Mesenchymal stem cell (in vitro differentiated cells and primary cell): ENCODE measurements at regions not wholly inside any gene's neighbourhood (a gene's known extent, or its start where the extent isn't known, plus 50 kb on each side); places are given as distances from the start of the nearest gene placed in this dataset.
A peak's percentile ranks its signal among the peaks of the same experiment; 100 is the strongest.

Experiments
- DNase-seq: peaks from one replicate; pipeline ENCODE4 v3.0.0-alpha.2; 2013
- H2AFZ ChIP-seq: one replicate; pipeline ENCODE4 v1.6.1; 2013; ENCODE audit warnings: low read depth, mild to moderate bottlenecking, control low read depth, inconsistent platforms, low read length, moderate library complexity
- H2AK5ac ChIP-seq: 2 replicates; pipeline ENCODE4 v1.6.1; 2013; ENCODE audit warnings: low read length, moderate library complexity, mild to moderate bottlenecking, inconsistent platforms; ENCODE audit not compliant: severe bottlenecking
- H2BK120ac ChIP-seq: one replicate; pipeline ENCODE4 v1.6.1; 2013; ENCODE audit warnings: low read depth, mild to moderate bottlenecking, inconsistent platforms, low read length, moderate library complexity
- H2BK12ac ChIP-seq, 2 experiments: one replicate each; pipeline ENCODE4 v1.6.1; 2013; ENCODE audit warnings: inconsistent platforms in 2 of 2, low read length in 2 of 2, mild to moderate bottlenecking in 2 of 2, moderate library complexity in 2 of 2, control low read depth in 1 of 2
- H2BK15ac ChIP-seq: one replicate; pipeline ENCODE4 v1.6.1; 2013; ENCODE audit warnings: mild to moderate bottlenecking, low read depth, inconsistent platforms; ENCODE audit not compliant: poor library complexity, severe bottlenecking
- H2BK5ac ChIP-seq: 2 replicates; pipeline ENCODE4 v1.6.1; 2013; ENCODE audit warnings: low read depth, mild to moderate bottlenecking, low read length, control low read depth, inconsistent platforms; ENCODE audit not compliant: poor library complexity, severe bottlenecking
- H3K14ac ChIP-seq, 2 experiments: one replicate each; pipeline ENCODE4 v1.6.1; 2013; ENCODE audit warnings: inconsistent platforms in 2 of 2, low read length in 2 of 2, control low read depth in 1 of 2, mild to moderate bottlenecking in 1 of 2, moderate library complexity in 1 of 2
- H3K18ac ChIP-seq, 2 experiments: one replicate each; pipeline ENCODE4 v1.6.1; 2013; ENCODE audit warnings: inconsistent platforms in 2 of 2, low read length in 2 of 2, control low read depth in 1 of 2, low read depth in 1 of 2, mild to moderate bottlenecking in 1 of 2
- H3K23ac ChIP-seq, 2 experiments: one replicate each; pipeline ENCODE4 v1.6.1; 2013; ENCODE audit warnings: inconsistent platforms in 2 of 2, low read length in 2 of 2, mild to moderate bottlenecking in 2 of 2, moderate library complexity in 2 of 2, control low read depth in 1 of 2
- H3K27ac ChIP-seq: 2 replicates; pipeline ENCODE4 v1.5.1; 2013; ENCODE audit warnings: mild to moderate bottlenecking, moderate library complexity, low read length, control low read depth, inconsistent platforms; ENCODE audit not compliant: poor library complexity, severe bottlenecking
- H3K27me3 ChIP-seq, 2 experiments: 2 replicates each; pipeline versions ENCODE4 v1.6.1 to v1.7.0; 2013; ENCODE audit warnings: low read length in 2 of 2, mild to moderate bottlenecking in 2 of 2, moderate library complexity in 2 of 2, control low read depth in 1 of 2, inconsistent platforms in 1 of 2; ENCODE audit not compliant: control insufficient read depth in 1 of 2, insufficient read depth in 1 of 2
- H3K36me3 ChIP-seq, 2 experiments: 2 replicates each; pipeline versions ENCODE4 v1.6.1 to v1.7.0; 2013; ENCODE audit warnings: low read length in 2 of 2, control low read depth in 1 of 2, inconsistent platforms in 1 of 2, low read depth in 1 of 2, mild to moderate bottlenecking in 1 of 2; ENCODE audit not compliant: insufficient read depth in 2 of 2, control insufficient read depth in 1 of 2
- H3K4ac ChIP-seq, 2 experiments: one replicate each; pipeline ENCODE4 v1.6.1; 2013; ENCODE audit warnings: inconsistent platforms in 2 of 2, low read length in 2 of 2, mild to moderate bottlenecking in 2 of 2, moderate library complexity in 2 of 2, control low read depth in 1 of 2, low read depth in 1 of 2
- H3K4me1 ChIP-seq: 2 replicates; pipeline ENCODE4 v1.6.1; 2013; ENCODE audit warnings: low read depth, low read length, control low read depth; ENCODE audit not compliant: control insufficient read depth, insufficient read depth
- H3K4me2 ChIP-seq: 2 replicates; pipeline ENCODE4 v1.6.1; 2013; ENCODE audit warnings: low read length, mild to moderate bottlenecking, inconsistent platforms; ENCODE audit not compliant: poor library complexity, severe bottlenecking
- H3K4me3 ChIP-seq, 2 experiments: 2 replicates each; pipeline versions ENCODE4 v1.5.1 to v1.7.0; 2013; ENCODE audit warnings: low read length in 2 of 2, mild to moderate bottlenecking in 2 of 2, control low read depth in 1 of 2, low read depth in 1 of 2; ENCODE audit not compliant: insufficient read depth in 1 of 2
- H3K79me1 ChIP-seq: replicated peaks from 2 replicates; pipeline ENCODE4 v1.6.1; 2013; ENCODE audit warnings: mild to moderate bottlenecking, control low read depth, low read length, inconsistent platforms; ENCODE audit not compliant: poor library complexity, severe bottlenecking
- H3K9ac ChIP-seq: 2 replicates; pipeline ENCODE4 v1.7.0; 2013; ENCODE audit warnings: mild to moderate bottlenecking, low read length, moderate library complexity
- H3K9me3 ChIP-seq: 2 replicates; pipeline ENCODE4 v1.7.0; 2013; ENCODE audit warnings: mild to moderate bottlenecking, low read length; ENCODE audit not compliant: control insufficient read depth
- H4K8ac ChIP-seq: one replicate; pipeline ENCODE4 v1.6.1; 2013; ENCODE audit warnings: inconsistent platforms, mild to moderate bottlenecking, low read length, moderate library complexity
- H4K91ac ChIP-seq: one replicate; pipeline ENCODE4 v1.6.1; 2013; ENCODE audit warnings: mild to moderate bottlenecking, low read length, inconsistent platforms
- WGBS: methylation state at CpG from one replicate; pipeline ENCODE4 v1.1.7; 2013; ENCODE audit warnings: mixed read lengths; 5-methylcytosine and 5-hydroxymethylcytosine counted together

DNA sequence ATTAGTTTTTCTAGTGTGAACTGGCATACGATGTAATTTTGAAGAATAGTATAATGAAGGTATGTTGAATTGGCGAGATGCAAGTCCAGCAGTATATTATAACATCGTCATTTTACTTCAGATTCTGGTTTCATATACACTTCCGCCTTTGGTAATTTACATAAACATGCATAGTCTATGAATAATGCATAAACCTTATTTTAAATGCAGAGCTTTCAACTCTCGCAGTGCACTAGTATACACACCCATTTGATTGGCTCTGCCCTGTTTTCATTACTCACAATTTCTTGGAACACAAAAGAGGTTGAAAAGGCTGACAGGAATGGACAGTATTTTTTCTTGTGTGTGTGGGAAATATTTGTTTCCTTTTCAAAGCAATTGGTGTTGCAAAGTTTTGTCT is 128.9 kb upstream of the CCNH start:
- Histone ChIP-seq H2BK120ac (no peak overlapping the region), H3K27ac (no peak overlapping the region), H3K18ac (no peak overlapping the region), H2BK5ac (no peak overlapping the region), H4K8ac (no peak overlapping the region), H2AFZ (no peak overlapping the region), H3K27me3 (no peaks in the 10 kb centered on the region), H3K4me3 (peak overlapping the region in 1 of 2 experiments; percentile 9), H3K23ac (no peak overlapping the region), H4K91ac (no peak overlapping the region), H3K36me3 (no peaks in the 10 kb centered on the region), H3K4ac (no peak overlapping the region), H3K79me1 (no peaks in the 10 kb centered on the region), H2BK15ac (no peak overlapping the region), H3K4me1 (no peaks in the 10 kb centered on the region), H2BK12ac (no peak overlapping the region), H3K14ac (no peak overlapping the region), H3K9ac (no peak overlapping the region), H2AK5ac (no peak overlapping the region), H3K4me2 (no peak overlapping the region), H3K9me3 (no peaks in the 10 kb centered on the region)
- DNase-seq: no peak
- 81% methylated on average over 2 of the region's 5 CpGs for WGBS

DNA sequence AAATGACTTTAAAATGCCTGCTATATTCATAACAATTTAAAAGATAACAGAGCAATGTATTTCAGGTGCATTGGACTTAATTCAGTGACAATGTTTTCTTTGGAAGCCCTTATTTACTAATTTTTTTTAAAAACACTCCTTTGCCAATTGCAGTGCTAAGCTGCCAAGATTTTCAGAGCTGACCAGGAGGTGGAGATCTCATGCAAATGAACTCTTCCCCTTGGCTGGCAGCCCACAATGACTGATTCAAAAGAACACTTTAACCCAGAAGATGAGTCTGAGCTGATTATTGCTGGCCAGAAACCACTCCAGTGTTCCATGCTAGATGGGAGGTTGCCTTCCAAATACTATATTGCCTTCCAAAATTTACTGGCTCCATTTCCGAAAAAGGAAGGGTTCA is 128.3 kb upstream of the CCNH start:
- Histone ChIP-seq H2BK15ac (no peak overlapping the region), H3K18ac (no peak overlapping the region), H2BK120ac (no peak overlapping the region), H3K4me3 (peak overlapping the region in 1 of 2 experiments; percentile 9), H3K27me3 (no peaks in the 10 kb centered on the region), H2BK5ac (no peak overlapping the region), H2BK12ac (no peak overlapping the region), H3K23ac (no peak overlapping the region), H2AK5ac (no peak overlapping the region), H3K9ac (no peak overlapping the region), H2AFZ (no peak overlapping the region), H4K8ac (no peak overlapping the region), H4K91ac (no peak overlapping the region), H3K79me1 (no peaks in the 10 kb centered on the region), H3K14ac (no peak overlapping the region), H3K4me1 (no peaks in the 10 kb centered on the region), H3K4ac (no peak overlapping the region), H3K4me2 (no peak overlapping the region), H3K36me3 (no peaks in the 10 kb centered on the region), H3K27ac (no peak overlapping the region), H3K9me3 (no peaks in the 10 kb centered on the region)
- WGBS: 62% methylated on average over 1 of the region's 1 CpG
- DNase-seq: peak; percentile 24

DNA sequence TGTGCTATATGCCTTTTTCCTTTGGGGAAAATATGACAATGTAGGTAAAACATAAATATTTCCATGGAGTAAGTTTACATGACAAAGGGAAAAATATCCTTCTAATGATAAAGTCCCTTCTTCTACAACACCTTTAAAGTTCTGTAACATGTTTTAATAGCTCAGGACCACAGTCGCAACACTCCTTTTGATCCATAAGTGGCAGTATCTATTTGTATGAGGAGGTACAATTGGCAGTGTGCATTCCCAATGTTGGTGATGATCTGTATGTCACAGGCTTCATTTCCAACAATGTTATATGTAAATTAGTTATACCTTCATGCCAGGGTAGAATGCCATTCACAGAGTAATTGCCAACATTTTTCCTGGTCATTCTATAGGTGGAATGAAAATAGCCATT is 127.1 kb upstream of the CCNH start:
- Histone ChIP-seq H2AFZ (no peak overlapping the region), H3K18ac (no peak overlapping the region), H2BK5ac (no peak overlapping the region), H4K8ac (no peak overlapping the region), H2BK120ac (no peak overlapping the region), H3K79me1 (no peaks in the 10 kb centered on the region), H3K4me1 (no peaks in the 10 kb centered on the region), H3K27me3 (no peaks in the 10 kb centered on the region), H3K14ac (no peak overlapping the region), H3K23ac (no peak overlapping the region), H3K4me3 (no peak overlapping the region), H2BK15ac (no peak overlapping the region), H3K4ac (no peak overlapping the region), H3K9ac (no peak overlapping the region), H2BK12ac (no peak overlapping the region), H3K9me3 (no peaks in the 10 kb centered on the region), H3K36me3 (no peaks in the 10 kb centered on the region), H4K91ac (no peak overlapping the region), H3K4me2 (no peak overlapping the region), H2AK5ac (no peak overlapping the region), H3K27ac (no peak overlapping the region)
- 100% methylated on average over 1 of the region's 1 CpG for WGBS
- no peak for DNase-seq

DNA sequence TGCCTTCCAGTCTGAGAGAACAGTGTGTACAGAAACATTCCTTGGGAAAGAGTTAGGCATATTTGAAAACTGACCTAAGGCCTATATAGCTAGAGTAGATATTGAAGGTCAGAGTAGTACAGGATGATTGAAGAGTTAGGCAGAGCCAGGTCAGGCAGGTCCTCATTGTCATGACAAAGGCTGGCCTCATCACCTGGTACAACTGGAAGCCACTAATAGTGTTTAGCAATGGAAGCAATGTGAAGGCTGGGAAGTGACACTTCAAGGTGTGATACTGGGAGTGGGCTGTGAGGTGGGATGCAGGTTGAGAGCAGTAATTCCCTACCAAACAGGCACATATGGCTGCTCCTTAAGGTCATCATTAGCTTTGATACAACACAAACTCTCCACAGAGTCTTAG is 123.6 kb upstream of the CCNH start:
- Histone ChIP-seq H3K4me2 (no peak overlapping the region), H3K4me3 (no peak overlapping the region), H2BK12ac (no peak overlapping the region), H3K14ac (no peak overlapping the region), H2AFZ (no peak overlapping the region), H2BK120ac (no peak overlapping the region), H3K4me1 (no peaks in the 10 kb centered on the region), H3K79me1 (no peaks in the 10 kb centered on the region), H3K36me3 (no peaks in the 10 kb centered on the region), H4K8ac (no peak overlapping the region), H3K9me3 (no peaks in the 10 kb centered on the region), H3K27me3 (no peaks in the 10 kb centered on the region), H3K9ac (no peak overlapping the region), H3K18ac (no peak overlapping the region), H3K23ac (no peak overlapping the region), H2BK15ac (no peak overlapping the region), H3K4ac (no peak overlapping the region), H4K91ac (no peak overlapping the region), H3K27ac (no peak overlapping the region), H2AK5ac (no peak overlapping the region), H2BK5ac (no peak overlapping the region)
- no peak for DNase-seq
